WTC11 (cell line): ENCODE measurements at regions not wholly inside any gene's neighbourhood (a gene's known extent, or its start where the extent isn't known, plus 50 kb on each side); places are given as distances from the start of the nearest gene placed in this dataset.

Experiments used
- ATAC-seq: fragments of 200-7000 bp; cut with Tn5 transposase; 2 replicates; pipeline ENCODE4 v1.10.0; 2021; ENCODE audit warnings: mild to moderate bottlenecking, moderate library complexity
- CTCF ChIA-PET: fragments of 300-600 bp; sonication (Branson Sonifier 250); formaldehyde crosslinking; loops from one replicate; lab custom pipeline; 2021; ENCODE audit warnings: antibody characterized with exemption; lab: Charles Lee
- POLR2A ChIA-PET: fragments of 350-600 bp; sonication (Branson Sonifier 250); formaldehyde crosslinking; loops from one replicate; lab custom pipeline; 2021; ENCODE audit warnings: antibody characterized with exemption; lab: Charles Lee
- DNase-seq: peaks from one replicate; pipeline ENCODE4 v3.0.0; 2021; ENCODE audit warnings: low spot score
- H3K27ac Mint-ChIP-seq: 2 replicates; pipeline ENCODE4 v1.8.0; 2021; ENCODE audit warnings: mixed read lengths
- H3K27me3 Mint-ChIP-seq: 2 replicates; pipeline ENCODE4 v1.8.0; 2021; ENCODE audit warnings: low read depth, mild to moderate bottlenecking, moderate library complexity, mixed read lengths
- H3K36me3 Mint-ChIP-seq: 2 replicates; pipeline ENCODE4 v1.8.0; 2021; ENCODE audit warnings: mixed read lengths
- H3K4me1 Mint-ChIP-seq: 2 replicates; pipeline ENCODE4 v1.8.0; 2022; ENCODE audit warnings: mixed read lengths
- H3K4me3 Mint-ChIP-seq: 2 replicates; pipeline ENCODE4 v1.8.0; 2021; ENCODE audit warnings: mild to moderate bottlenecking, moderate library complexity, mixed read lengths
- H3K9me3 Mint-ChIP-seq: 2 replicates; pipeline ENCODE4 v1.8.0; 2021; ENCODE audit warnings: mixed read lengths
- EMX1 ChIP-seq: fragments of 250-450 bp; sonication (Bioruptor Pico); IDR thresholded peaks from 2 replicates; pipeline ENCODE4 v1.8.0; 2021; ENCODE audit warnings: mild to moderate bottlenecking
- FOXK1 ChIP-seq: sonication (generic); formaldehyde crosslinking; IDR thresholded peaks from 2 replicates; pipeline ENCODE4 v1.8.0; 2022; ENCODE audit warnings: mild to moderate bottlenecking, moderate library complexity, missing genetic modification reagents
- HMGA2 ChIP-seq: fragments of 250-450 bp; sonication (Bioruptor Pico); IDR thresholded peaks from 2 replicates; pipeline ENCODE4 v1.4.0; 2021; ENCODE audit warnings: mild to moderate bottlenecking, moderate library complexity
- NFATC4 ChIP-seq: fragments of 250-450 bp; sonication (Bioruptor Pico); IDR thresholded peaks from 2 replicates; pipeline ENCODE4 v1.9.0; 2021; ENCODE audit warnings: mild to moderate bottlenecking
- NFE2L1 ChIP-seq: sonication (generic); formaldehyde crosslinking; IDR thresholded peaks from 2 replicates; pipeline ENCODE4 v1.8.1; 2023; ENCODE audit warnings: missing genetic modification reagents
- NR2C2 ChIP-seq: sonication (generic); formaldehyde crosslinking; IDR thresholded peaks from 2 replicates; pipeline ENCODE4 v1.8.0; 2022; ENCODE audit warnings: mild to moderate bottlenecking, missing genetic modification reagents
- NR3C1 ChIP-seq: sonication (generic); formaldehyde crosslinking; conservative IDR thresholded peaks from 2 replicates; pipeline ENCODE4 v1.8.1; 2023; ENCODE audit warnings: low read depth, mild to moderate bottlenecking, missing genetic modification reagents
- PRRX2 ChIP-seq: fragments of 250-450 bp; sonication (Bioruptor Pico); IDR thresholded peaks from 2 replicates; pipeline ENCODE4 v1.8.0; 2021; ENCODE audit warnings: mild to moderate bottlenecking
- TCF7 ChIP-seq: sonication (generic); formaldehyde crosslinking; IDR thresholded peaks from 2 replicates; pipeline ENCODE4 v1.8.0; 2022; ENCODE audit warnings: mild to moderate bottlenecking, low read depth, missing genetic modification reagents, moderate library complexity
- TEAD4 ChIP-seq: sonication (generic); formaldehyde crosslinking; IDR thresholded peaks from 2 replicates; pipeline ENCODE4 v1.8.0; 2022; ENCODE audit warnings: mild to moderate bottlenecking, missing genetic modification reagents
- ZNF317 ChIP-seq: sonication (generic); formaldehyde crosslinking; IDR thresholded peaks from 2 replicates; pipeline ENCODE4 v1.8.1; 2023; ENCODE audit warnings: low read depth, mild to moderate bottlenecking, moderate library complexity, missing genetic modification reagents, borderline replicate concordance
- ZNF423 ChIP-seq: fragments of 250-450 bp; sonication (Bioruptor Pico); IDR thresholded peaks from 2 replicates; pipeline ENCODE4 v2.1.2; 2022; ENCODE audit warnings: mild to moderate bottlenecking, moderate library complexity
- ZNF671 ChIP-seq: fragments of 250-450 bp; sonication (Bioruptor Pico); IDR thresholded peaks from 2 replicates; pipeline ENCODE4 v1.8.0; 2021; ENCODE audit warnings: mild to moderate bottlenecking
- TF ChIP-seq, protein P1 (sequence below): sonication (generic); formaldehyde crosslinking; IDR thresholded peaks from 2 replicates; pipeline ENCODE4 v1.8.1; 2022; ENCODE audit warnings: low read depth, mild to moderate bottlenecking, moderate library complexity, missing genetic modification reagents, borderline replicate concordance
- TF ChIP-seq, protein P2 (sequence below): fragments of 250-450 bp; sonication (Bioruptor Pico); IDR thresholded peaks from 2 replicates; pipeline ENCODE4 v1.9.0; 2021; ENCODE audit warnings: moderate library complexity, mild to moderate bottlenecking, inconsistent platforms, borderline replicate concordance
- TF ChIP-seq, protein P3 (sequence below): sonication (generic); formaldehyde crosslinking; IDR thresholded peaks from 2 replicates; pipeline ENCODE4 v1.8.1; 2022; ENCODE audit warnings: mild to moderate bottlenecking, missing genetic modification reagents, moderate library complexity, borderline replicate concordance
- TF ChIP-seq, protein P4 (sequence below): sonication (generic); formaldehyde crosslinking; IDR thresholded peaks from 2 replicates; pipeline ENCODE4 v1.8.1; 2023; ENCODE audit warnings: mild to moderate bottlenecking, missing genetic modification reagents, borderline replicate concordance
- TF ChIP-seq, protein P5 (sequence below): sonication (generic); formaldehyde crosslinking; IDR thresholded peaks from 2 replicates; pipeline ENCODE4 v1.8.1; 2022; ENCODE audit warnings: low read depth, missing genetic modification reagents, borderline replicate concordance
- TF ChIP-seq, protein P6 (sequence below): fragments of 200-600 bp; IDR thresholded peaks from 2 replicates; pipeline ENCODE4 v1.8.0; 2022; ENCODE audit warnings: antibody characterized with exemption
- TF ChIP-seq, protein P7 (sequence below): sonication (generic); formaldehyde crosslinking; IDR thresholded peaks from 2 replicates; pipeline ENCODE4 v1.8.0; 2023; ENCODE audit warnings: missing genetic modification reagents

DNA sequence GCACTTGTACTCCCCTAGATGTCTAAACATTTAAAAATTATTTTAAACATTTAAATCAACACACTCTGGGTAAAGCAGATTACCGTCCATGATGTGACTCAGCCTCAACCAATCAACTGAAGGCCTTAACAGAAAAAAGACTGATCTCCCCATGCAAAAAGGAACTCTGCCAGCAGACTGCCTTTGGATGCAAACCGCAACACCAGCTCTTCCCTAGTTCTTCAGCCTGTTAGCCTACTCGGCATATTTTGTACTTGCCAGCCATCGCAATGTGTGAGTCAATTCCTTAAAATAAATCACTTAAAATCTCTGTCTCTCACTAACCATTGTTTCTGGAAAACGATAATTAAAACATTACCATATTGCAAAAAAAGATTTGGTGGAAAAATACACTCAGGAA, 375.9 kb downstream of the RSL24D1 start:
- Mint-ChIP-seq H3K4me3 (no peak overlapping the region), H3K9me3 (peaks cover 24% of the 10 kb centered on the region), H3K27me3 (no peaks in the 10 kb centered on the region), H3K36me3 (peaks cover 7% of the 10 kb centered on the region; the same call in 1 of the 2 replicates), H3K4me1 (peaks cover 6% of the 10 kb centered on the region), H3K27ac (no peak overlapping the region)
- CTCF ChIA-PET, result no interaction called here
- POLR2A ChIA-PET, result interaction anchor here (0.6 kb wide), 1 partner anchor 626 kb away, joined by 3 read pairs; no protein-coding TSS in a partner anchor
- ATAC-seq, result no peak
- DNase-seq, result no peak
- TF ChIP-seq TCF7 (CRISPR knock-in tag) (no peak), TEAD4 (no peak), ZNF423 (CRISPR knock-in tag) (no peak), NR3C1 (CRISPR knock-in tag) (no peak), NR2C2 (no peak), HMGA2 (CRISPR knock-in tag) (no peak), ZNF317 (no peak), PRRX2 (CRISPR knock-in tag) (no peak), ZNF671 (CRISPR knock-in tag) (no peak), FOXK1 (CRISPR knock-in tag) (no peak), EMX1 (CRISPR knock-in tag) (no peak), NFE2L1 (CRISPR knock-in tag) (no peak), NFATC4 (CRISPR knock-in tag) (no peak)
- TF ChIP-seq, protein P1, sequence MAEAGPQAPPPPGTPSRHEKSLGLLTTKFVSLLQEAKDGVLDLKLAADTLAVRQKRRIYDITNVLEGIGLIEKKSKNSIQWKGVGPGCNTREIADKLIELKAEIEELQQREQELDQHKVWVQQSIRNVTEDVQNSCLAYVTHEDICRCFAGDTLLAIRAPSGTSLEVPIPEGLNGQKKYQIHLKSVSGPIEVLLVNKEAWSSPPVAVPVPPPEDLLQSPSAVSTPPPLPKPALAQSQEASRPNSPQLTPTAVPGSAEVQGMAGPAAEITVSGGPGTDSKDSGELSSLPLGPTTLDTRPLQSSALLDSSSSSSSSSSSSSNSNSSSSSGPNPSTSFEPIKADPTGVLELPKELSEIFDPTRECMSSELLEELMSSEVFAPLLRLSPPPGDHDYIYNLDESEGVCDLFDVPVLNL (CRISPR knock-in tag), result no peak
- TF ChIP-seq, protein P2, sequence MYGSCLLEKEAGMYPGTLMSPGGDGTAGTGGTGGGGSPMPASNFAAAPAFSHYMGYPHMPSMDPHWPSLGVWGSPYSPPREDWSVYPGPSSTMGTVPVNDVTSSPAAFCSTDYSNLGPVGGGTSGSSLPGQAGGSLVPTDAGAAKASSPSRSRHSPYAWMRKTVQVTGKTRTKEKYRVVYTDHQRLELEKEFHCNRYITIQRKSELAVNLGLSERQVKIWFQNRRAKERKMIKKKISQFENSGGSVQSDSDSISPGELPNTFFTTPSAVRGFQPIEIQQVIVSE (CRISPR knock-in tag), result no peak
- TF ChIP-seq, protein P3, sequence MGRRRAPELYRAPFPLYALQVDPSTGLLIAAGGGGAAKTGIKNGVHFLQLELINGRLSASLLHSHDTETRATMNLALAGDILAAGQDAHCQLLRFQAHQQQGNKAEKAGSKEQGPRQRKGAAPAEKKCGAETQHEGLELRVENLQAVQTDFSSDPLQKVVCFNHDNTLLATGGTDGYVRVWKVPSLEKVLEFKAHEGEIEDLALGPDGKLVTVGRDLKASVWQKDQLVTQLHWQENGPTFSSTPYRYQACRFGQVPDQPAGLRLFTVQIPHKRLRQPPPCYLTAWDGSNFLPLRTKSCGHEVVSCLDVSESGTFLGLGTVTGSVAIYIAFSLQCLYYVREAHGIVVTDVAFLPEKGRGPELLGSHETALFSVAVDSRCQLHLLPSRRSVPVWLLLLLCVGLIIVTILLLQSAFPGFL (CRISPR knock-in tag), result no peak
- TF ChIP-seq, protein P4, sequence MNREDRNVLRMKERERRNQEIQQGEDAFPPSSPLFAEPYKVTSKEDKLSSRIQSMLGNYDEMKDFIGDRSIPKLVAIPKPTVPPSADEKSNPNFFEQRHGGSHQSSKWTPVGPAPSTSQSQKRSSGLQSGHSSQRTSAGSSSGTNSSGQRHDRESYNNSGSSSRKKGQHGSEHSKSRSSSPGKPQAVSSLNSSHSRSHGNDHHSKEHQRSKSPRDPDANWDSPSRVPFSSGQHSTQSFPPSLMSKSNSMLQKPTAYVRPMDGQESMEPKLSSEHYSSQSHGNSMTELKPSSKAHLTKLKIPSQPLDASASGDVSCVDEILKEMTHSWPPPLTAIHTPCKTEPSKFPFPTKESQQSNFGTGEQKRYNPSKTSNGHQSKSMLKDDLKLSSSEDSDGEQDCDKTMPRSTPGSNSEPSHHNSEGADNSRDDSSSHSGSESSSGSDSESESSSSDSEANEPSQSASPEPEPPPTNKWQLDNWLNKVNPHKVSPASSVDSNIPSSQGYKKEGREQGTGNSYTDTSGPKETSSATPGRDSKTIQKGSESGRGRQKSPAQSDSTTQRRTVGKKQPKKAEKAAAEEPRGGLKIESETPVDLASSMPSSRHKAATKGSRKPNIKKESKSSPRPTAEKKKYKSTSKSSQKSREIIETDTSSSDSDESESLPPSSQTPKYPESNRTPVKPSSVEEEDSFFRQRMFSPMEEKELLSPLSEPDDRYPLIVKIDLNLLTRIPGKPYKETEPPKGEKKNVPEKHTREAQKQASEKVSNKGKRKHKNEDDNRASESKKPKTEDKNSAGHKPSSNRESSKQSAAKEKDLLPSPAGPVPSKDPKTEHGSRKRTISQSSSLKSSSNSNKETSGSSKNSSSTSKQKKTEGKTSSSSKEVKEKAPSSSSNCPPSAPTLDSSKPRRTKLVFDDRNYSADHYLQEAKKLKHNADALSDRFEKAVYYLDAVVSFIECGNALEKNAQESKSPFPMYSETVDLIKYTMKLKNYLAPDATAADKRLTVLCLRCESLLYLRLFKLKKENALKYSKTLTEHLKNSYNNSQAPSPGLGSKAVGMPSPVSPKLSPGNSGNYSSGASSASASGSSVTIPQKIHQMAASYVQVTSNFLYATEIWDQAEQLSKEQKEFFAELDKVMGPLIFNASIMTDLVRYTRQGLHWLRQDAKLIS (CRISPR knock-in tag), result no peak
- TF ChIP-seq, protein P5, sequence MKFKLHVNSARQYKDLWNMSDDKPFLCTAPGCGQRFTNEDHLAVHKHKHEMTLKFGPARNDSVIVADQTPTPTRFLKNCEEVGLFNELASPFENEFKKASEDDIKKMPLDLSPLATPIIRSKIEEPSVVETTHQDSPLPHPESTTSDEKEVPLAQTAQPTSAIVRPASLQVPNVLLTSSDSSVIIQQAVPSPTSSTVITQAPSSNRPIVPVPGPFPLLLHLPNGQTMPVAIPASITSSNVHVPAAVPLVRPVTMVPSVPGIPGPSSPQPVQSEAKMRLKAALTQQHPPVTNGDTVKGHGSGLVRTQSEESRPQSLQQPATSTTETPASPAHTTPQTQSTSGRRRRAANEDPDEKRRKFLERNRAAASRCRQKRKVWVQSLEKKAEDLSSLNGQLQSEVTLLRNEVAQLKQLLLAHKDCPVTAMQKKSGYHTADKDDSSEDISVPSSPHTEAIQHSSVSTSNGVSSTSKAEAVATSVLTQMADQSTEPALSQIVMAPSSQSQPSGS (CRISPR knock-in tag), result no peak
- TF ChIP-seq, protein P6, sequence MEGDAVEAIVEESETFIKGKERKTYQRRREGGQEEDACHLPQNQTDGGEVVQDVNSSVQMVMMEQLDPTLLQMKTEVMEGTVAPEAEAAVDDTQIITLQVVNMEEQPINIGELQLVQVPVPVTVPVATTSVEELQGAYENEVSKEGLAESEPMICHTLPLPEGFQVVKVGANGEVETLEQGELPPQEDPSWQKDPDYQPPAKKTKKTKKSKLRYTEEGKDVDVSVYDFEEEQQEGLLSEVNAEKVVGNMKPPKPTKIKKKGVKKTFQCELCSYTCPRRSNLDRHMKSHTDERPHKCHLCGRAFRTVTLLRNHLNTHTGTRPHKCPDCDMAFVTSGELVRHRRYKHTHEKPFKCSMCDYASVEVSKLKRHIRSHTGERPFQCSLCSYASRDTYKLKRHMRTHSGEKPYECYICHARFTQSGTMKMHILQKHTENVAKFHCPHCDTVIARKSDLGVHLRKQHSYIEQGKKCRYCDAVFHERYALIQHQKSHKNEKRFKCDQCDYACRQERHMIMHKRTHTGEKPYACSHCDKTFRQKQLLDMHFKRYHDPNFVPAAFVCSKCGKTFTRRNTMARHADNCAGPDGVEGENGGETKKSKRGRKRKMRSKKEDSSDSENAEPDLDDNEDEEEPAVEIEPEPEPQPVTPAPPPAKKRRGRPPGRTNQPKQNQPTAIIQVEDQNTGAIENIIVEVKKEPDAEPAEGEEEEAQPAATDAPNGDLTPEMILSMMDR, result no peak
- TF ChIP-seq, protein P7, sequence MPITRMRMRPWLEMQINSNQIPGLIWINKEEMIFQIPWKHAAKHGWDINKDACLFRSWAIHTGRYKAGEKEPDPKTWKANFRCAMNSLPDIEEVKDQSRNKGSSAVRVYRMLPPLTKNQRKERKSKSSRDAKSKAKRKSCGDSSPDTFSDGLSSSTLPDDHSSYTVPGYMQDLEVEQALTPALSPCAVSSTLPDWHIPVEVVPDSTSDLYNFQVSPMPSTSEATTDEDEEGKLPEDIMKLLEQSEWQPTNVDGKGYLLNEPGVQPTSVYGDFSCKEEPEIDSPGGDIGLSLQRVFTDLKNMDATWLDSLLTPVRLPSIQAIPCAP, result no peak
